ENCODE measurements at regions not wholly inside any gene's neighbourhood (a gene's known extent, or its start where the extent isn't known, plus 50 kb on each side); places are given as distances from the start of the nearest gene placed in this dataset.

- Histone ChIP-seq H3K27me3 (ENCODE audit: control insufficient read depth, insufficient read depth, low read length, poor library complexity, severe bottlenecking) (no peaks in the 10 kb centered on the region), H3K9me3 (ENCODE audit: control insufficient read depth, low read length) (no peaks in the 10 kb centered on the region), H3K4me1 (ENCODE audit: control insufficient read depth, insufficient read depth, low read length) (no peaks in the 10 kb centered on the region), H3K27ac (ENCODE audit: insufficient read depth, low read depth, low read length, poor library complexity, severe bottlenecking) (no peak overlapping the region), H3K36me3 (ENCODE audit: control insufficient read depth, insufficient read depth, low read length) (no peaks in the 10 kb centered on the region), H3K4me3 (ENCODE audit: insufficient read depth, low read depth, low read length) (no peak overlapping the region)
- 92 to 97% methylated on average over 2 of the region's 2 CpGs for WGBS, 2 experiments
Measured at GRCh38 chr1:187212377-187212776, 383.6 kb downstream of the PLA2G4A start.

DNA sequence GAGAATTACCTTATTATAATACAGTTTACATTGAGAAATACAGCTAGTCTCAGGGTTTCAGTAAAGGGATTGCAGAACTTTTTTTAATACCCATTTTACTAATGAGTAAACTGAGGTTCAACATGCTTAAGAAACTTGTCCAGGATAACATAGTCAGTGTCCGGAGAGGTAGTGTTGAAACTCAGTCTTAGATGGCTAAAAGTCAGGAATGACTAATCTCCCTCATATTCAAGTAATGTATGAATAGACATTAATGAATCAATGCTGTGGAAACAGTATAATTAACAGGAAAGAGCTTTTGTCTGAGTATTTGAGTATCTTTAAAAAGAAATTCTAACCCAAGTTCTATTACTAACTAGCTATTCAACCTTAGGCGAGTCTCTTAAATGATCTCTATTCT lies 397.6 kb downstream of the PLA2G4A start:
- WGBS, 2 experiments, result 91% methylated on average over 1 of the region's 2 CpGs; no CpG with 5 or more reads in 1 of the 2 experiments
- Histone ChIP-seq H3K27ac (ENCODE audit: insufficient read depth, low read depth, low read length, poor library complexity, severe bottlenecking) (no peak overlapping the region), H3K36me3 (ENCODE audit: control insufficient read depth, insufficient read depth, low read length) (no peaks in the 10 kb centered on the region), H3K4me3 (ENCODE audit: insufficient read depth, low read depth, low read length) (no peak overlapping the region), H3K27me3 (ENCODE audit: control insufficient read depth, insufficient read depth, low read length, poor library complexity, severe bottlenecking) (no peaks in the 10 kb centered on the region), H3K9me3 (ENCODE audit: control insufficient read depth, low read length) (no peaks in the 10 kb centered on the region), H3K4me1 (ENCODE audit: control insufficient read depth, insufficient read depth, low read length) (no peaks in the 10 kb centered on the region)

DNA sequence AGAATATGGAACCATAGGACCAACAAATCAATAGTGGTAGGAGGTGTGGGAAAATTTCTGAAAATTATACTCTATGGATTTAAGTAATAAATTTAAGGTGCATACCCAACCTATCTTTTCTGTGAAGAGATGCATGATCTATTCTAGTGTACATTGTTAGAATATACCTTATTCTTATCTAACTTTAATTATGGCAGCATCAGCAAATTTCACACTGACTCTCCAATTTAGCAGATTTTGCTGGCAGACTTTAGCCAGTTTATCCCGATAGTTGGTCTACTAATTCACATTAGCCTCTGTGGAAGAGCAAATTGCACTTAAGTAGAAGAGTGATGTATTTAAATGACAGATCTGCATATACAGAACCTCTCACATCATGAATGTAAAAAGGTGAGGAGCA lies 400.0 kb downstream of the PLA2G4A start:
- no peaks in the 10 kb centered on the region for H3K9me3 ChIP-seq (ENCODE audit: control insufficient read depth, low read length)
- H3K36me3 ChIP-seq (ENCODE audit: control insufficient read depth, insufficient read depth, low read length), result no peaks in the 10 kb centered on the region
- 100% methylated on average over 1 of the region's 1 CpG for WGBS, 2 experiments
- H3K4me3 ChIP-seq (ENCODE audit: insufficient read depth, low read depth, low read length), result no peak overlapping the region
- no peaks in the 10 kb centered on the region for H3K27me3 ChIP-seq (ENCODE audit: control insufficient read depth, insufficient read depth, low read length, poor library complexity, severe bottlenecking)
- no peaks in the 10 kb centered on the region for H3K4me1 ChIP-seq (ENCODE audit: control insufficient read depth, insufficient read depth, low read length)
- no peak overlapping the region for H3K27ac ChIP-seq (ENCODE audit: insufficient read depth, low read depth, low read length, poor library complexity, severe bottlenecking)

DNA sequence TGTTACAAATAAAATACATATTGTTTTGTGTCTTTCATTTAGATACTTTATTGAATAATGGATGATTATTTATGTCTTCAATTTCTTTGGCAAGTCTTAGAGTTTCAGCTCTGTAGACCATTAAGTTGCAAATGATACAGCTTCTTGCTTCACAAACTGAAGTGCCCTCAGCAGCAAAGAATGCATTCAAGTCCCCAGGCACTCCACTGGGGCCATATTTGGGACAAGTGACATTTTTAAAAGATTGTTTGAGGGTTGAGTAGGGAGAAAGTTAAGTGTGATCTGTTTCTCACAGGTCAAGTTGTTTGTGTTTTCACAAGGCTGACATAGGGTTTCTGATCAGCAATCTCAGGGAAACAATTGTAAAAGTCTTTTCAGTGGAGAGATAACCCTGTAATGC lies 400.7 kb downstream of the PLA2G4A start:
- no peak overlapping the region for H3K27ac ChIP-seq (ENCODE audit: insufficient read depth, low read depth, low read length, poor library complexity, severe bottlenecking)
- no peaks in the 10 kb centered on the region for H3K36me3 ChIP-seq (ENCODE audit: control insufficient read depth, insufficient read depth, low read length)
- no peaks in the 10 kb centered on the region for H3K4me1 ChIP-seq (ENCODE audit: control insufficient read depth, insufficient read depth, low read length)
- no peaks in the 10 kb centered on the region for H3K27me3 ChIP-seq (ENCODE audit: control insufficient read depth, insufficient read depth, low read length, poor library complexity, severe bottlenecking)
- no peak overlapping the region for H3K4me3 ChIP-seq (ENCODE audit: insufficient read depth, low read depth, low read length)
- H3K9me3 ChIP-seq (ENCODE audit: control insufficient read depth, low read length), result no peaks in the 10 kb centered on the region

- no peaks in the 10 kb centered on the region for H3K9me3 ChIP-seq (ENCODE audit: control insufficient read depth, low read length)
- no peak overlapping the region for H3K27ac ChIP-seq (ENCODE audit: insufficient read depth, low read depth, low read length, poor library complexity, severe bottlenecking)
- H3K4me1 ChIP-seq (ENCODE audit: control insufficient read depth, insufficient read depth, low read length), result no peaks in the 10 kb centered on the region
- 94 to 95% methylated on average over 1 of the region's 1 CpG for WGBS, 2 experiments
- no peaks in the 10 kb centered on the region for H3K36me3 ChIP-seq (ENCODE audit: control insufficient read depth, insufficient read depth, low read length)
- H3K27me3 ChIP-seq (ENCODE audit: control insufficient read depth, insufficient read depth, low read length, poor library complexity, severe bottlenecking), result no peaks in the 10 kb centered on the region
- no peak overlapping the region for H3K4me3 ChIP-seq (ENCODE audit: insufficient read depth, low read depth, low read length)
Measured at GRCh38 chr1:187234706-187235105, 406.0 kb downstream of the PLA2G4A start.

- H3K9me3 ChIP-seq (ENCODE audit: control insufficient read depth, low read length), result no peaks in the 10 kb centered on the region
Measured at GRCh38 chr1:187236199-187236598, 407.4 kb downstream of the PLA2G4A start.

DNA sequence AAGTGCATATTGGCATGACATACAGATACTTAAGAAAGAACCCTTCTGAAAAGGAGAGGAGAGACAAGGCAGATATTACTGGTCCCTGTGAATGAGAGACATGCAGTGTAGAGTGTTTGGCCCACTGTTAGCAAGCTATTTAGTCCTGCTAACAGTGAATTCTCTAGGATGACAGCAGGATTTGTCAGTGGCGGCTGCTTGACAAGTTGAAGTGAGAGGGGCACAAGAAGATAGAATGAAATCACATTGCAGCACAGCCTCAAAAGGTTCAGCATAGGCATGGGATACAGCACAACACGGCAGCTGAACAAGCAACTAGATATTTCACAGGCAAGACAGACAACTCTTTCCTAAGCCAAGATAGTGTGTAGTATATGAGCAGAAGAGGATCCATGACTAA lies 407.9 kb downstream of the PLA2G4A start:
- Histone ChIP-seq H3K36me3 (ENCODE audit: control insufficient read depth, insufficient read depth, low read length) (no peaks in the 10 kb centered on the region), H3K9me3 (ENCODE audit: control insufficient read depth, low read length) (no peaks in the 10 kb centered on the region), H3K27ac (ENCODE audit: insufficient read depth, low read depth, low read length, poor library complexity, severe bottlenecking) (no peak overlapping the region), H3K4me1 (ENCODE audit: control insufficient read depth, insufficient read depth, low read length) (no peaks in the 10 kb centered on the region), H3K4me3 (ENCODE audit: insufficient read depth, low read depth, low read length) (no peak overlapping the region), H3K27me3 (ENCODE audit: control insufficient read depth, insufficient read depth, low read length, poor library complexity, severe bottlenecking) (no peaks in the 10 kb centered on the region)
- 76 to 84% methylated on average over 2 of the region's 2 CpGs for WGBS, 2 experiments

More at GRCh38 chr1:187236199-187236598, 407.4 kb downstream of the PLA2G4A start:
- 93 to 100% methylated on average over 1 of the region's 2 CpGs for WGBS, 2 experiments
- no peaks in the 10 kb centered on the region for H3K27me3 ChIP-seq (ENCODE audit: control insufficient read depth, insufficient read depth, low read length, poor library complexity, severe bottlenecking)
- no peak overlapping the region for H3K4me3 ChIP-seq (ENCODE audit: insufficient read depth, low read depth, low read length)
- no peak overlapping the region for H3K27ac ChIP-seq (ENCODE audit: insufficient read depth, low read depth, low read length, poor library complexity, severe bottlenecking)
- H3K4me1 ChIP-seq (ENCODE audit: control insufficient read depth, insufficient read depth, low read length), result no peaks in the 10 kb centered on the region
- no peaks in the 10 kb centered on the region for H3K36me3 ChIP-seq (ENCODE audit: control insufficient read depth, insufficient read depth, low read length)

DNA sequence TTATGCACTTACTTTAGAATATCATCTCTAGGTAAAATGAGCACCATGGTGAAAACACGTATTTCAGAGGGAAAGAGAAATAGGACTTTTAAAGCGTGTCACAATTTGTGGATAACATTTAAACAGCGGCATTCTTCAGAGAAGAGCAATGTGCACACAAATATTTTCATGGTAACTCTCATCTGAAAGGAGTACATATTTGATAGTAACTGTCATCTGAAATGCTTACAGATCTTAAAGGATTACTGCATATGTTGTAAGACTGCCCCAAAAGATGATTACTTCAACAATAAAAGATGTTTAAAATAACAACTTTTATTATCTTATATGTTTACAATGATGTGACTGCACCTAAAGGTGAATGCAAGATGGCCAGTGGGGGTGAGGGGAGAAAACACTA lies 408.8 kb downstream of the PLA2G4A start:
- no peaks in the 10 kb centered on the region for H3K9me3 ChIP-seq (ENCODE audit: control insufficient read depth, low read length)
- no peak overlapping the region for H3K27ac ChIP-seq (ENCODE audit: insufficient read depth, low read depth, low read length, poor library complexity, severe bottlenecking)
- H3K27me3 ChIP-seq (ENCODE audit: control insufficient read depth, insufficient read depth, low read length, poor library complexity, severe bottlenecking), result no peaks in the 10 kb centered on the region
- no peaks in the 10 kb centered on the region for H3K36me3 ChIP-seq (ENCODE audit: control insufficient read depth, insufficient read depth, low read length)
- H3K4me1 ChIP-seq (ENCODE audit: control insufficient read depth, insufficient read depth, low read length), result no peaks in the 10 kb centered on the region
- no peak overlapping the region for H3K4me3 ChIP-seq (ENCODE audit: insufficient read depth, low read depth, low read length)
- 97 to 100% methylated on average over 3 of the region's 3 CpGs for WGBS, 2 experiments

DNA sequence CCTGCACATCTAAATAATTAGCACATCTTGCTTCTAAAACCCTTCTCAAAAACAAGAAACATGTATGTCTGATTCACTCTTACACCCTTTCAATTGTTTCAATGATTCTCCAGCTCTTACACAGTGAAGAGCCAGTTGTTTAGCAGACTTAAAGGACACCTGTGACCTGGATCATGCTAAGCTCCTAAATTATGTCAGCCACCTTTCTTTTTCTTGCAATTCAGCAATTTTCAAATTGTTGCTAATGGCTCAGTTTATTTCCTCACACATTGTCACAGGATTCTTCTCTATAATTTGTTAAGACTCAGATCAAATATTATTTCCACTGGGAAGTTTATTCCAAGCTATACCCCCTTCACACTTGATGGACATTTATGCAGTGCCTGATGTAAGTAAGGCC lies 413.2 kb downstream of the PLA2G4A start:
- no peaks in the 10 kb centered on the region for H3K27me3 ChIP-seq (ENCODE audit: control insufficient read depth, insufficient read depth, low read length, poor library complexity, severe bottlenecking)
- H3K36me3 ChIP-seq (ENCODE audit: control insufficient read depth, insufficient read depth, low read length), result no peaks in the 10 kb centered on the region

DNA sequence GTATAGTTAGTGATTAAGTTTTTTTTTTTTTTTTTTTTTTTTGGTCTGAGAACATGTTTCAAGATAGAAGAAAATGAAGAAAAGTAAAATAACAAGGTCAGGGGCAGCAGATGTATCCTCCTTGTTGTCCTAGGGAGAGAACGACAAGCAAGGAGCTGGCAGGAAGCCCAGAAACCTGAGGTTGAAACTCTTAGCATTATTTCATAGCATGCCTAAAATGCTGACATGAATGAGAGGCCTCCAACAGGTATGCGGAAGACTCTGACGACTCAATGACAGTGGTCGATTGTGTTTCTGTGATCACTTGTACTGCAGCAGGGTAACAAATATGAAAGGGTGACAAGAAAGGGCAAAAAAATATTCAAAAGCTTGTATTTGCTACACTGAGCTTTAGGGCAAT lies 415.9 kb downstream of the PLA2G4A start:
- H3K27me3 ChIP-seq (ENCODE audit: control insufficient read depth, insufficient read depth, low read length, poor library complexity, severe bottlenecking), result no peaks in the 10 kb centered on the region
- 55 to 63% methylated on average over 4 of the region's 4 CpGs for whole genome bisulfite sequencing, 2 experiments
- H3K27ac ChIP-seq (ENCODE audit: insufficient read depth, low read depth, low read length, poor library complexity, severe bottlenecking), result no peak overlapping the region
- H3K4me3 ChIP-seq (ENCODE audit: insufficient read depth, low read depth, low read length), result no peak overlapping the region
- H3K9me3 ChIP-seq (ENCODE audit: control insufficient read depth, low read length), result no peaks in the 10 kb centered on the region
- no peaks in the 10 kb centered on the region for H3K36me3 ChIP-seq (ENCODE audit: control insufficient read depth, insufficient read depth, low read length)
- H3K4me1 ChIP-seq (ENCODE audit: control insufficient read depth, insufficient read depth, low read length), result no peaks in the 10 kb centered on the region

More for the DNA sequence above, 413.2 kb downstream of the PLA2G4A start:
- H3K27ac ChIP-seq (ENCODE audit: insufficient read depth, low read depth, low read length, poor library complexity, severe bottlenecking), result no peak overlapping the region
- H3K4me3 ChIP-seq (ENCODE audit: insufficient read depth, low read depth, low read length), result no peak overlapping the region
- H3K4me1 ChIP-seq (ENCODE audit: control insufficient read depth, insufficient read depth, low read length), result no peaks in the 10 kb centered on the region
- H3K9me3 ChIP-seq (ENCODE audit: control insufficient read depth, low read length), result no peaks in the 10 kb centered on the region

- Histone ChIP-seq H3K4me1 (ENCODE audit: control insufficient read depth, insufficient read depth, low read length) (no peaks in the 10 kb centered on the region), H3K36me3 (ENCODE audit: control insufficient read depth, insufficient read depth, low read length) (no peaks in the 10 kb centered on the region), H3K27ac (ENCODE audit: insufficient read depth, low read depth, low read length, poor library complexity, severe bottlenecking) (no peak overlapping the region), H3K27me3 (ENCODE audit: control insufficient read depth, insufficient read depth, low read length, poor library complexity, severe bottlenecking) (no peaks in the 10 kb centered on the region), H3K9me3 (ENCODE audit: control insufficient read depth, low read length) (no peaks in the 10 kb centered on the region), H3K4me3 (ENCODE audit: insufficient read depth, low read depth, low read length) (no peak overlapping the region)
- WGBS, 2 experiments, result no CpG with 5 or more reads among the region's 1 CpG
Measured at GRCh38 chr1:187245201-187245600, 416.5 kb downstream of the PLA2G4A start.
